ENCODE measurements at regions not wholly inside any gene's neighbourhood (a gene's known extent, or its start where the extent isn't known, plus 50 kb on each side); places are given as distances from the start of the nearest gene placed in this dataset.

GRCh38 chr18:51417643-51418483, 220.4 kb upstream of the MEX3C start:
- no peaks in the 10 kb centered on the region for H3K9me3 Mint-ChIP-seq
- H3K4me3 Mint-ChIP-seq = no peak overlapping the region
- no peak overlapping the region for H3K27ac Mint-ChIP-seq
- no peaks in the 10 kb centered on the region for H3K27me3 Mint-ChIP-seq (ENCODE audit: low read depth)
- no peak for TF ChIP-seq CTCF (IDR thresholded peaks at IDR 0.05; ENCODE audit: unreplicated experiment)
- H3K36me3 Mint-ChIP-seq = no peaks in the 10 kb centered on the region
- H3K4me1 Mint-ChIP-seq = no peaks in the 10 kb centered on the region
- no peak for DNase-seq (ENCODE audit: low spot score in 2 of 2, unreplicated experiment in 2 of 2)

- Mint-ChIP-seq H3K27me3 (ENCODE audit: low read depth) (no peaks in the 10 kb centered on the region), H3K4me1 (peaks cover 17% of the 10 kb centered on the region), H3K9me3 (no peaks in the 10 kb centered on the region), H3K4me3 (no peak overlapping the region), H3K27ac (no peak overlapping the region), H3K36me3 (no peaks in the 10 kb centered on the region)
- no peak for TF ChIP-seq CTCF (IDR thresholded peaks at IDR 0.05; ENCODE audit: unreplicated experiment)
- no peak for DNase-seq (ENCODE audit: low spot score in 2 of 2, unreplicated experiment in 2 of 2)
Measured at GRCh38 chr18:51425475-51425874, 228.0 kb upstream of the MEX3C start.

GRCh38 chr18:51425889-51426288, 228.4 kb upstream of the MEX3C start:
- no peaks in the 10 kb centered on the region for H3K36me3 Mint-ChIP-seq
- peaks cover 17% of the 10 kb centered on the region for H3K4me1 Mint-ChIP-seq
- no peaks in the 10 kb centered on the region for H3K27me3 Mint-ChIP-seq (ENCODE audit: low read depth)
- H3K9me3 Mint-ChIP-seq = no peaks in the 10 kb centered on the region
- no peak for DNase-seq (ENCODE audit: low spot score in 2 of 2, unreplicated experiment in 2 of 2)
- no peak overlapping the region for H3K4me3 Mint-ChIP-seq
- H3K27ac Mint-ChIP-seq = no peak overlapping the region
- no peak for TF ChIP-seq CTCF (IDR thresholded peaks at IDR 0.05; ENCODE audit: unreplicated experiment)

- Mint-ChIP-seq H3K4me1 (peaks cover 17% of the 10 kb centered on the region), H3K9me3 (peaks cover 4% of the 10 kb centered on the region), H3K27ac (no peak overlapping the region), H3K4me3 (no peak overlapping the region), H3K36me3 (no peaks in the 10 kb centered on the region), H3K27me3 (ENCODE audit: low read depth) (no peaks in the 10 kb centered on the region)
- DNase-seq (ENCODE audit: low spot score in 2 of 2, unreplicated experiment in 2 of 2) = no peak
- TF ChIP-seq CTCF (IDR thresholded peaks at IDR 0.05; ENCODE audit: unreplicated experiment) = no peak
Measured at GRCh38 chr18:51426996-51427395, 229.5 kb upstream of the MEX3C start.

DNA sequence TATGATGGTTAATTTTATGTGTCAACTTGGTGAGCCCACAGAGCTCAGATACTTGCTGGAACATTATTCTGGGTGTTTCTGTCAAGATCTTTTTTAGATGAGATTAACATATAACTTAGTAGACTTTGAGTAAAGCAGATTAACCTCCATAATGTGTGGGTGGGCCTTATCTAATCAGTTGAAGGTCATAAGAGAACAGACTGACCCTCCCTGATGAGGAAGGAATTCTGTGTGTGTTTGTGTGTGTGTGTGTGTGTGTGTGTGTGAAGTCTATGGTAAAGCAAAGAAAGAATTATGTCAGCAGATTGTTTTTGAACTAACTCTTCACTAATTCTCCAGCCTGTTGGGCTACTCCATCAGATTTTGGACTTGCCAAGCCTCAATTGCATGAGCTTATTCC, 232.2 kb upstream of the MEX3C start:
- TF ChIP-seq CTCF (IDR thresholded peaks at IDR 0.05; ENCODE audit: unreplicated experiment) = no peak
- Mint-ChIP-seq H3K4me1 (peaks cover 17% of the 10 kb centered on the region), H3K36me3 (no peaks in the 10 kb centered on the region), H3K27ac (no peak overlapping the region), H3K27me3 (ENCODE audit: low read depth) (no peaks in the 10 kb centered on the region), H3K4me3 (no peak overlapping the region), H3K9me3 (peaks cover 8% of the 10 kb centered on the region)
- DNase-seq (ENCODE audit: low spot score in 2 of 2, unreplicated experiment in 2 of 2) = no peak

All from mesothelial cell of epicardium (in vitro differentiated cells).